Neural crest cell (in vitro differentiated cells): ENCODE measurements at regions not wholly inside any gene's neighbourhood (a gene's known extent, or its start where the extent isn't known, plus 50 kb on each side); places are given as distances from the start of the nearest gene placed in this dataset.

Experiments used
- DNase-seq: peaks from one replicate; pipeline ENCODE4 v3.0.0; 2021; ENCODE audit warnings: low read depth, mixed read lengths, low spot score
- H3K27ac Mint-ChIP-seq: one replicate; pipeline ENCODE4 v1.8.0; 2021; ENCODE audit warnings: mild to moderate bottlenecking, mixed read lengths; ENCODE audit not compliant: unreplicated experiment
- H3K27me3 Mint-ChIP-seq: 2 replicates; pipeline ENCODE4 v1.8.0; 2021; ENCODE audit warnings: low read depth, mild to moderate bottlenecking, mixed read lengths
- H3K36me3 Mint-ChIP-seq: 2 replicates; pipeline ENCODE4 v1.8.0; 2021; ENCODE audit warnings: low read depth, mild to moderate bottlenecking, mixed read lengths
- H3K4me1 Mint-ChIP-seq: 2 replicates; pipeline ENCODE4 v1.8.0; 2021; ENCODE audit warnings: mixed read lengths
- H3K4me3 Mint-ChIP-seq: one replicate; pipeline ENCODE4 v1.8.0; 2021; ENCODE audit warnings: mild to moderate bottlenecking, mixed read lengths
- H3K9me3 Mint-ChIP-seq: 2 replicates; pipeline ENCODE4 v1.8.0; 2021; ENCODE audit warnings: mixed read lengths
- CTCF ChIP-seq: fragments of 200-600 bp; sonication (generic); conservative IDR thresholded peaks from 2 replicates; pipeline ENCODE4 v1.5.0; 2021; ENCODE audit warnings: antibody characterized with exemption, mild to moderate bottlenecking

- no peak for TF ChIP-seq CTCF
- no peaks in the 10 kb centered on the region for H3K36me3 Mint-ChIP-seq
- H3K4me1 Mint-ChIP-seq: no peaks in the 10 kb centered on the region
- DNase-seq: no peak
- no peaks in the 10 kb centered on the region for H3K27me3 Mint-ChIP-seq
- H3K9me3 Mint-ChIP-seq: no peaks in the 10 kb centered on the region
- no peak overlapping the region for H3K27ac Mint-ChIP-seq
- no peak overlapping the region for H3K4me3 Mint-ChIP-seq
Measured at GRCh38 chr5:59956130-59956783, 62.7 kb upstream of the PDE4D start.

- Mint-ChIP-seq H3K27ac (no peak overlapping the region), H3K9me3 (no peaks in the 10 kb centered on the region), H3K36me3 (no peaks in the 10 kb centered on the region), H3K4me1 (no peaks in the 10 kb centered on the region), H3K4me3 (no peak overlapping the region), H3K27me3 (no peaks in the 10 kb centered on the region)
- DNase-seq: no peak
- TF ChIP-seq CTCF: no peak
Measured at GRCh38 chr5:59955241-59955640, 61.7 kb upstream of the PDE4D start.

- TF ChIP-seq CTCF: no peak
- no peak overlapping the region for H3K4me3 Mint-ChIP-seq
- no peaks in the 10 kb centered on the region for H3K27me3 Mint-ChIP-seq
- H3K36me3 Mint-ChIP-seq: no peaks in the 10 kb centered on the region
- H3K9me3 Mint-ChIP-seq: no peaks in the 10 kb centered on the region
- H3K4me1 Mint-ChIP-seq: peaks cover 5% of the 10 kb centered on the region
- no peak for DNase-seq
- H3K27ac Mint-ChIP-seq: no peak overlapping the region
Measured at GRCh38 chr5:59943452-59944113, 50.1 kb upstream of the PDE4D start.
